ENCODE measurements at regions not wholly inside any gene's neighbourhood (a gene's known extent, or its start where the extent isn't known, plus 50 kb on each side); places are given as distances from the start of the nearest gene placed in this dataset.

GRCh38 chr2:43103093-43103404, 123.4 kb downstream of the ZFP36L2 start:
- TF ChIP-seq CTCF (IDR thresholded peaks at IDR 0.05) (no peak), POLR2AphosphoS5 (IDR thresholded peaks at IDR 0.05; ENCODE audit: low read depth, low read length) (no peak), REST (IDR thresholded peaks at IDR 0.05; ENCODE audit: insufficient read depth in 1 of 2, low read depth in 2 of 2, low read length in 1 of 2) (no peak), SIN3A (IDR thresholded peaks at IDR 0.05; ENCODE audit: borderline replicate concordance, insufficient read depth, low read depth, low read length) (no peak), TCF7L2 (IDR thresholded peaks at IDR 0.05; ENCODE audit: low read depth, low read length) (no peak)

All from Panc1 (cell line).